KMS-11 (cell line): ENCODE measurements at regions not wholly inside any gene's neighbourhood (a gene's known extent, or its start where the extent isn't known, plus 50 kb on each side); places are given as distances from the start of the nearest gene placed in this dataset.

Experiments
- H2AFZ ChIP-seq: fragments of 200-600 bp; sonication (generic); 2 replicates; pipeline ENCODE4 v1.6.1; 2016; ENCODE audit warnings: antibody characterized with exemption, mixed run types, low read depth
- H3K27ac ChIP-seq: fragments of 200-600 bp; sonication (generic); 2 replicates; pipeline ENCODE4 v1.6.1; 2016; ENCODE audit warnings: mild to moderate bottlenecking, mixed run types
- H3K27me3 ChIP-seq: fragments of 200-600 bp; sonication (generic); 2 replicates; pipeline ENCODE4 v1.6.1; 2017; ENCODE audit warnings: mild to moderate bottlenecking, low read depth, mixed run types, moderate library complexity; ENCODE audit not compliant: insufficient read depth
- H3K36me3 ChIP-seq: fragments of 200-600 bp; sonication (generic); 2 replicates; pipeline ENCODE4 v1.6.1; 2017; ENCODE audit warnings: mild to moderate bottlenecking, mixed run types; ENCODE audit not compliant: insufficient read depth
- H3K4me1 ChIP-seq: fragments of 200-600 bp; sonication (generic); 2 replicates; pipeline ENCODE4 v1.6.1; 2016; ENCODE audit warnings: mild to moderate bottlenecking, low read depth, mixed run types; ENCODE audit not compliant: poor library complexity, severe bottlenecking
- H3K4me2 ChIP-seq: fragments of 200-600 bp; sonication (generic); 2 replicates; pipeline ENCODE4 v1.7.0; 2016; ENCODE audit warnings: mild to moderate bottlenecking, mixed run types
- H3K4me3 ChIP-seq: fragments of 200-600 bp; sonication (generic); IDR thresholded peaks from 2 replicates; pipeline ENCODE4 v1.6.1; 2017; ENCODE audit warnings: low read depth, low read length, mixed read lengths; ENCODE audit not compliant: insufficient read depth
- H3K79me2 ChIP-seq: fragments of 200-600 bp; sonication (generic); 2 replicates; pipeline ENCODE4 v1.6.1; 2016; ENCODE audit warnings: low read depth, mixed run types; ENCODE audit not compliant: insufficient read depth
- H3K9ac ChIP-seq: fragments of 200-600 bp; sonication (generic); 2 replicates; pipeline ENCODE4 v1.6.1; 2016; ENCODE audit warnings: mild to moderate bottlenecking, mixed run types
- H4K20me1 ChIP-seq: fragments of 200-600 bp; sonication (generic); 2 replicates; pipeline ENCODE4 v1.6.1; 2016; ENCODE audit warnings: mild to moderate bottlenecking, mixed run types; ENCODE audit not compliant: insufficient read depth
- TF ChIP-seq, protein P1 (sequence below): fragments of 200-600 bp; sonication (generic); conservative IDR thresholded peaks from 2 replicates; pipeline ENCODE4 v1.6.1; 2017; ENCODE audit warnings: low read depth, mild to moderate bottlenecking, antibody characterized with exemption, low read length, moderate library complexity, mixed read lengths

DNA sequence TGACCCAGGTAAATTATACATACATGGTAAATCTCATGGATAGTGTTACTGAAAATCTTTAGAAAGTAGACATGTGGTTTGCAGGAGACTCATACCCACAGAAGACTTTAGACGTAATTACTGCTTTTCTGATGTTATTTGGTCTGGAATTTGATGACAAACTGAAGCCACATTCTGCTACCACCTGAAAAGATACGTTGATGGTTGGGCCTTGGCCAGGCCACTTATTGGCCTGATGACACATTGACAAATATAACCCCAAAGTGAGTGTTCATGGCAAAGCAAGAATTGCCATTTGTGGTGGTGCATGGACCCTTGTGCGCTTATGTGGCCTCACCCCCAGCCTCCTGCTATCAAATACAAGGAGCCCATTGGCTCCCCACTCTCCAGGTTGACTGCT is 155.6 kb downstream of the METTL4 start:
- Histone ChIP-seq H2AFZ (no peak overlapping the region), H3K9ac (no peak overlapping the region), H3K27ac (no peak overlapping the region), H3K4me2 (no peak overlapping the region), H3K27me3 (no peaks in the 10 kb centered on the region), H3K79me2 (no peaks in the 10 kb centered on the region), H3K4me1 (no peaks in the 10 kb centered on the region), H3K4me3 (no peak overlapping the region), H3K36me3 (no peaks in the 10 kb centered on the region), H4K20me1 (no peaks in the 10 kb centered on the region)
- TF ChIP-seq, protein P1, sequence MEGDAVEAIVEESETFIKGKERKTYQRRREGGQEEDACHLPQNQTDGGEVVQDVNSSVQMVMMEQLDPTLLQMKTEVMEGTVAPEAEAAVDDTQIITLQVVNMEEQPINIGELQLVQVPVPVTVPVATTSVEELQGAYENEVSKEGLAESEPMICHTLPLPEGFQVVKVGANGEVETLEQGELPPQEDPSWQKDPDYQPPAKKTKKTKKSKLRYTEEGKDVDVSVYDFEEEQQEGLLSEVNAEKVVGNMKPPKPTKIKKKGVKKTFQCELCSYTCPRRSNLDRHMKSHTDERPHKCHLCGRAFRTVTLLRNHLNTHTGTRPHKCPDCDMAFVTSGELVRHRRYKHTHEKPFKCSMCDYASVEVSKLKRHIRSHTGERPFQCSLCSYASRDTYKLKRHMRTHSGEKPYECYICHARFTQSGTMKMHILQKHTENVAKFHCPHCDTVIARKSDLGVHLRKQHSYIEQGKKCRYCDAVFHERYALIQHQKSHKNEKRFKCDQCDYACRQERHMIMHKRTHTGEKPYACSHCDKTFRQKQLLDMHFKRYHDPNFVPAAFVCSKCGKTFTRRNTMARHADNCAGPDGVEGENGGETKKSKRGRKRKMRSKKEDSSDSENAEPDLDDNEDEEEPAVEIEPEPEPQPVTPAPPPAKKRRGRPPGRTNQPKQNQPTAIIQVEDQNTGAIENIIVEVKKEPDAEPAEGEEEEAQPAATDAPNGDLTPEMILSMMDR = no peak

DNA sequence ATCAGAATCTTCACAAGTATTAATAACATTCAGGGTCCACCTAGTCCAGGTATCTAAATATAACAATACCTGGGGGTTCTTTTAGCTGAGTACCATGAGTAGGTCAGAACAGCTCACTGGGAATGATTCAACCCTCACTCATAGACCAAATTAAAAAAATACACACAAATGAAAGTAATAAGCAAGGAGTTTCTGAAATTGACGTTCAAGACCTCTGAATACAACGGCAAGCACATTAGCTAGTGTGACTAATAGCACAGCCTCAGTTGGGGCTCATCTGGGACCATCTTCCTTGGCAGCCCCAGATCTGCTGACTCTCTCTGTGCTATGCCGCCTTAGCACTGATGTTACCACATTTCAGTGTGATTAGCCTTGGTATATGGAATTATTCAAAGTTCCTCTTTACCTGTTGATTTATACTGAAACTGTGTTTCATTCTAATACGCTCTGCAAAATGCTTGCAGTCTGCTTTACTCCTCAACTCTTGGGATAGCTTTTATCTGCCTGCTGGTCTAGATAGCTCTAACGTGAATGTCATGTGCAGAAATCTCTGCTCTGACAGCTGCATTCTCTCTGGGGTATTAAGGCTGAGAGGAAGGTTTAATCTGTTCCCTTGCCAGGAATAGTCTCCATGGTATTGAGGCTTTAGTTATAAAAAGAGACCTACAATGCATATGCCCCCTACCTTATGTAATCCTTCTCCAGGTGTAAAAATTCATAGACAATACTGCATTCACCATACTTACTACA is 153.3 kb downstream of the METTL4 start:
- Histone ChIP-seq H3K9ac (no peak overlapping the region), H3K4me1 (no peaks in the 10 kb centered on the region), H3K27me3 (no peaks in the 10 kb centered on the region), H4K20me1 (no peaks in the 10 kb centered on the region), H3K36me3 (no peaks in the 10 kb centered on the region), H3K4me2 (no peak overlapping the region), H3K27ac (no peak overlapping the region), H2AFZ (no peak overlapping the region), H3K79me2 (no peaks in the 10 kb centered on the region), H3K4me3 (no peak overlapping the region)
- TF ChIP-seq, protein P1 = no peak

GRCh38 chr18:2420367-2420766 is 150.9 kb downstream of the METTL4 start:
- Histone ChIP-seq H3K79me2 (no peaks in the 10 kb centered on the region), H3K4me1 (no peaks in the 10 kb centered on the region), H3K36me3 (no peaks in the 10 kb centered on the region), H2AFZ (no peak overlapping the region), H3K27me3 (no peaks in the 10 kb centered on the region), H3K4me2 (no peak overlapping the region), H3K4me3 (no peak overlapping the region), H3K9ac (no peak overlapping the region), H4K20me1 (no peaks in the 10 kb centered on the region), H3K27ac (no peak overlapping the region)
- TF ChIP-seq, protein P1 = no peak

GRCh38 chr18:2423761-2424160 is 147.5 kb downstream of the METTL4 start:
- Histone ChIP-seq H3K79me2 (no peaks in the 10 kb centered on the region), H4K20me1 (no peaks in the 10 kb centered on the region), H3K27me3 (no peaks in the 10 kb centered on the region), H3K4me2 (no peak overlapping the region), H3K4me3 (no peak overlapping the region), H3K4me1 (no peaks in the 10 kb centered on the region), H3K36me3 (no peaks in the 10 kb centered on the region), H3K9ac (no peak overlapping the region), H3K27ac (no peak overlapping the region), H2AFZ (no peak overlapping the region)
- TF ChIP-seq, protein P1 = no peak
